ENCODE measurements at regions not wholly inside any gene's neighbourhood (a gene's known extent, or its start where the extent isn't known, plus 50 kb on each side); places are given as distances from the start of the nearest gene placed in this dataset.

DNA sequence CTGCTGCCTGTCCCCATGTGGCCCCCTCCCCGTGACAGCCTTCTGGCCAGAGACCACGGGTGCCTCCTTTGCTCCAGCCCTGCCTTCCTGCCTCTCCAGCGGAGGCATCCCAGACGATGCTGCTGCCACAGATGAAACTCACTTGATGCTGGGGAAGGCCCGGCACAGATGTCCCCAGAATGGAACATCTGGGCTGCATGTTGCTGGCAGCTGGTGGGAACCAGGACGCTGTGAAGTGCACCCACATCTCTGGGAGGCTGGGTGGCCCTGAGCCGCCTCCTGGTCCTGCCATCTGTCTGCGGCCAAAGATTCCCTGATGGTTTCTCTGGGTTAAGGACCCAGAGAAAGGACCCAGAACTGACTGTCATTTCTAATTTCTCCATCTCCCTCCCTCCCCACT is 51.9 kb upstream of the PTPRS start:
- in situ Hi-C loops (cut with HindIII; ENCODE audit: low sequenced_read_pairs) = no loop called here

DNA sequence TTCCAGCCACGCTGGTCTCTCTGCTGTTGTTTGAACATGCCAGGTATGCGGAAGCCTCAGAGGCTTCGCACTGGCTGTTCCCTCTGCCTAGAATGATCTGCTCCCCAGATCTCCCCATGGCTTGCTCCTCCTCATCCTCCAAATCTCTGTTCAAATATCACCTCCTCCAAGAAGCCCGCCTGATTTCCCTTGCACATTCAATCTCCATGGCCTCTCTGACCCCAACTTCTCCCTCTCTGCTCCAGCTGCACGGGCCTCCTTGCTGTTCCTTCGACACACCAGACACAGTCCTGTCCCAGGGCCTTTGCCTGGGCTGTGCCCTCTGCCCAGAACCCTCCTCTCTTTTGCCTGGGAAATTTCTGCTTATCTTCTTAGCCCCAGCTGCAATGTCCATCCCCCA is 52.5 kb upstream of the PTPRS start:
- in situ Hi-C loops (cut with HindIII; ENCODE audit: low sequenced_read_pairs) = no loop called here

DNA sequence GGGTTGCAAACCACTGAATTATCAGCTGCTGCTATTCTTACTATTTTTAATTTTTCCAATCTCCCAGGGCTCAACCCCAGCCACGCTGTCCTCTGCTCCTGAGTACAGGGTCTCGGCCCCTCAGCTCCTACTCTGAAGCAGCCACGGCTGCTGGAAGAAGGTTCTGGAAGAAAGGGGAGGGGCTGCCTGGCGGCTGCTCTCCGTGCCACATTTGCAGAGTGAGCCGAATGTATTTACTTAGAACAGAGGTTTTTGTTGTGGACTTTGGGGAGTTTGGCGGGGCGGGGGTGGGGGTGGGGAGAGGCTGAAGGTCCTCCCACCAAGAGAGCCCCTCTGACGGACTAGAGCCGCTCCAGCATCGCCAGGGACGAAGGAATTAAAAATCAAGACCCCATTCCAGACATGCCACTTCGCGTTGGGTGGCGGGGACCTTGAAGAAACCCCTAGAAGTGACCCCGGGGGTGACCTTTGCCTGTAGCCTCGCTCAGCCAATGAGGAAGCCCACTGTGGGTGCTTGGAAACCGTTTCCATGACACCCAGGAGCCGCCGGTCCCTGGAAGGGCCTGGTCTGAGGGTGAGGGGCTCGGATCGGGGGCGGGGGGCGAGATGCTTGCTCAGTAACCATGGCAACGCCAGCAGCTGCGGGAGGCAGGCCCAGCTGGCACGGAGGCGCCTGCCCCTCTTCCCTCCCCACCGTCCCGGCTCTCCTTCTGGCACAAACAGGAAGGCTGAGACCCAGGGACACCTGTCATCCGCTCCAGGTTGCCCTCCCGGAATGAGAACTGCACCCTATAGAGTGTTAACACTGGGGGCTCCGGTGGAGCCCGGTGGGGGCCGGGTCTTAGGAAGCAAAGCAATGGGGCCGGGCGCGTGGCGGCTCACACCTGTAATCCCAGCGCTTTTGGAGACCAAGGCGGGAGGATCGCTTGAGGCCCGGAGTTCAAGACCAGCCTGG is 54.2 kb upstream of the PTPRS start:
- in situ Hi-C loops (cut with HindIII; ENCODE audit: low sequenced_read_pairs) = loop anchor here (5.0 kb wide), 1 partner anchor 138 kb away; no protein-coding TSS in a partner anchor

DNA sequence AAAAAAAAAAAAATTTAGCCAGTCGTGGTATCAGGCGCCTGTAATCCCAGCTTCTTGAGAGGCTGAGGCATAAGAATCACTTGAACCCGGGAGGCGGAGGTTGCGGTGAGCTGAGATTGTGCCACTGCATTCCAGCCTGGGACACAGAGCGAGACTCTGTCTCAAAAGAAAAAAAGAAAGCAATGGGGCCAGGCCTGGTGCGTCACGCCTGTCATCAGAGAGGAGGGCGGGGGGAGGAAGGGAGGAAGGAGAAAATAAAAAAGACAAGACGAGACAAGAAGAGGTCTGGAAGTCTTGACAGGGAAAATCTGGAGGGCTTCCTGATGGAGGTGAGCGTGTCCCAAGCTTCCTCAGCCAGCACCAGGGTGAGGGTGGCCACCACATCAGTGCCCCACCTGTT is 54.9 kb upstream of the PTPRS start:
- in situ Hi-C loops (cut with HindIII; ENCODE audit: low sequenced_read_pairs) = loop anchor here (5.0 kb wide), 1 partner anchor 138 kb away; no protein-coding TSS in a partner anchor

- in situ Hi-C loops (cut with HindIII; ENCODE audit: low sequenced_read_pairs) = loop anchor here (5.0 kb wide), 1 partner anchor 139 kb away; no protein-coding TSS in a partner anchor
These were observed 55.7 kb upstream of the PTPRS start for GRCh38 chr19:5396096-5396939.

- in situ Hi-C loops (cut with HindIII; ENCODE audit: low sequenced_read_pairs) = loop anchor here (5.0 kb wide), 1 partner anchor 140 kb away; no protein-coding TSS in a partner anchor
These were observed 56.4 kb upstream of the PTPRS start for GRCh38 chr19:5396963-5397362.

GRCh38 chr19:5397804-5398692 is 57.2 kb upstream of the ZNRF4 start:
- in situ Hi-C loops (cut with HindIII; ENCODE audit: low sequenced_read_pairs) = loop anchor here (5.0 kb wide), 1 partner anchor 141 kb away; no protein-coding TSS in a partner anchor

DNA sequence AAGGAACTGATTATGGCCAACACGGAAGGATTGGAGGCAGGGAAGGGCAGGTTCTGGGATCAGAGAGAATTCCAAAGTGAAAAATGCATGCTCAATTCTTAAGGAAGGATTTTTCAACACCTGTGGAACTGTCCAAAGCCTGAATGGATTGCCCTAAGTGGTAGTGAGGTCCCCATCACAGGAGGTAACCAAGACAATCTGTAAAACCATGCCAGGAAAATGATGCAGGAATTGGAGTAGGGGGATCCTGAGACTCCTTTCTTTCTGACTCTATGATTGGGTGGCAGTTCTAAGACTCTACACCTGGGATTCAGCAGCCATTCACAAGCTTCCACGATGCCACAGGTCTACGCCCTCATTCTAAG is 56.5 kb upstream of the ZNRF4 start:
- in situ Hi-C loops (cut with HindIII; ENCODE audit: low sequenced_read_pairs) = loop anchor here (5.0 kb wide), 1 partner anchor 141 kb away; no protein-coding TSS in a partner anchor

GRCh38 chr19:5403968-5404640 is 51.1 kb upstream of the ZNRF4 start:
- in situ Hi-C loops (cut with HindIII; ENCODE audit: low sequenced_read_pairs) = no loop called here
